Chondrocyte (in vitro differentiated cells): ENCODE measurements at regions not wholly inside any gene's neighbourhood (a gene's known extent, or its start where the extent isn't known, plus 50 kb on each side); places are given as distances from the start of the nearest gene placed in this dataset.

Source experiments
- DNase-seq: peaks from one replicate; pipeline ENCODE4 v3.0.0; 2021; ENCODE audit warnings: mixed read lengths, low spot score
- H3K27ac Mint-ChIP-seq: one replicate; pipeline ENCODE4 v1.8.0; 2021; ENCODE audit warnings: mild to moderate bottlenecking, moderate library complexity, mixed read lengths; ENCODE audit not compliant: unreplicated experiment
- H3K27me3 Mint-ChIP-seq: 2 replicates; pipeline ENCODE4 v1.8.0; 2021; ENCODE audit warnings: low read depth, mixed read lengths
- H3K36me3 Mint-ChIP-seq: 2 replicates; pipeline ENCODE4 v1.8.0; 2021; ENCODE audit warnings: low read depth, mixed read lengths
- H3K4me1 Mint-ChIP-seq: 2 replicates; pipeline ENCODE4 v1.8.0; 2021; ENCODE audit warnings: low read depth, mild to moderate bottlenecking, mixed read lengths
- H3K4me3 Mint-ChIP-seq: one replicate; pipeline ENCODE4 v1.8.0; 2021; ENCODE audit warnings: mild to moderate bottlenecking, moderate library complexity, mixed read lengths; ENCODE audit not compliant: unreplicated experiment
- H3K9me3 Mint-ChIP-seq: 2 replicates; pipeline ENCODE4 v1.8.0; 2021; ENCODE audit warnings: low read depth, mixed read lengths
- TF ChIP-seq, protein P1 (sequence below): fragments of 200-600 bp; sonication (generic); IDR thresholded peaks from 2 replicates; pipeline ENCODE4 v1.5.0; 2021; ENCODE audit warnings: antibody characterized with exemption, mild to moderate bottlenecking, moderate library complexity

DNA sequence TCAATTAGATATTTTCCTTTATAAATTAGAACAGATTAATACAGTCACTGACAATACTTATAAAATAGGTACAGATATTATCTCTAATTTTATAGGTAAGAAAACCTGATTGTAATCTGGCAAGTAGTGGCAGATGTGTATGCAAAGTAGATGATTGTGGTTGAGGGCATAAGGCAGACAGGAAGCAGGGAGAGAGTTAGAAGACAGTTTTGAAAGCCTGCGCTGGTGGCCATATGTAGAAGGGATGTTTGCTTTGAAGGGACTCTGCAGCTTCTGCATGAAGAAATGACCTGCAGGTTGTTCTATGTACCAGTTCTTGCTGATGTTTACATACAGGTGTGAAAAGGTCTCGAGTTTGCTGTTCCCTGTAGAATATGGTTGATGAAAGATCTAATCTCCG lies 416.3 kb upstream of the SLIT2 start:
- Mint-ChIP-seq H3K4me3 (no peak overlapping the region), H3K36me3 (no peaks in the 10 kb centered on the region), H3K27ac (no peak overlapping the region), H3K4me1 (no peaks in the 10 kb centered on the region), H3K9me3 (no peaks in the 10 kb centered on the region), H3K27me3 (peaks cover 3% of the 10 kb centered on the region)
- TF ChIP-seq, protein P1, sequence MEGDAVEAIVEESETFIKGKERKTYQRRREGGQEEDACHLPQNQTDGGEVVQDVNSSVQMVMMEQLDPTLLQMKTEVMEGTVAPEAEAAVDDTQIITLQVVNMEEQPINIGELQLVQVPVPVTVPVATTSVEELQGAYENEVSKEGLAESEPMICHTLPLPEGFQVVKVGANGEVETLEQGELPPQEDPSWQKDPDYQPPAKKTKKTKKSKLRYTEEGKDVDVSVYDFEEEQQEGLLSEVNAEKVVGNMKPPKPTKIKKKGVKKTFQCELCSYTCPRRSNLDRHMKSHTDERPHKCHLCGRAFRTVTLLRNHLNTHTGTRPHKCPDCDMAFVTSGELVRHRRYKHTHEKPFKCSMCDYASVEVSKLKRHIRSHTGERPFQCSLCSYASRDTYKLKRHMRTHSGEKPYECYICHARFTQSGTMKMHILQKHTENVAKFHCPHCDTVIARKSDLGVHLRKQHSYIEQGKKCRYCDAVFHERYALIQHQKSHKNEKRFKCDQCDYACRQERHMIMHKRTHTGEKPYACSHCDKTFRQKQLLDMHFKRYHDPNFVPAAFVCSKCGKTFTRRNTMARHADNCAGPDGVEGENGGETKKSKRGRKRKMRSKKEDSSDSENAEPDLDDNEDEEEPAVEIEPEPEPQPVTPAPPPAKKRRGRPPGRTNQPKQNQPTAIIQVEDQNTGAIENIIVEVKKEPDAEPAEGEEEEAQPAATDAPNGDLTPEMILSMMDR: no peak
- DNase-seq: no peak

DNA sequence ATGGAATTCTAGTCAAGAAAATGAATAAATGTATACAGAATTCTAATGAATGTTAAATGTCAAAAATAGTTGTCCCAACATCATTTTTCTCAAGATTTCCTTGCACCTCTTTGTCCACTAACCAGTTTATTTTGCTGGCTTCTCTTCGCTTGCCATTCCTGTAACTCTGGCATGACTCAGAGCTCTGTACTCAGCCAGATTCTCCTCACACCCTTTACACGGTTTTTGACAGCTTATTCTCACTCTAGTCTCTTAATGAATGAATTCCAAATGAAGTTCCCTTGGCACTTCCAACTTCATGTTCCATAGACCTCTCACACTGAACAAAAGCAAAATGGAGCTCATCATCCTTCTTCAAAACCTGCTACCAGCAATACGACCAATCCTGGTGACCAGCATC lies 419.3 kb upstream of the SLIT2 start:
- H3K27ac Mint-ChIP-seq: no peak overlapping the region
- no peak for DNase-seq
- peaks cover 14% of the 10 kb centered on the region for H3K4me1 Mint-ChIP-seq
- no peaks in the 10 kb centered on the region for H3K9me3 Mint-ChIP-seq
- TF ChIP-seq, protein P1: no peak
- no peaks in the 10 kb centered on the region for H3K36me3 Mint-ChIP-seq
- H3K4me3 Mint-ChIP-seq: no peak overlapping the region
- H3K27me3 Mint-ChIP-seq: peaks cover 3% of the 10 kb centered on the region

DNA sequence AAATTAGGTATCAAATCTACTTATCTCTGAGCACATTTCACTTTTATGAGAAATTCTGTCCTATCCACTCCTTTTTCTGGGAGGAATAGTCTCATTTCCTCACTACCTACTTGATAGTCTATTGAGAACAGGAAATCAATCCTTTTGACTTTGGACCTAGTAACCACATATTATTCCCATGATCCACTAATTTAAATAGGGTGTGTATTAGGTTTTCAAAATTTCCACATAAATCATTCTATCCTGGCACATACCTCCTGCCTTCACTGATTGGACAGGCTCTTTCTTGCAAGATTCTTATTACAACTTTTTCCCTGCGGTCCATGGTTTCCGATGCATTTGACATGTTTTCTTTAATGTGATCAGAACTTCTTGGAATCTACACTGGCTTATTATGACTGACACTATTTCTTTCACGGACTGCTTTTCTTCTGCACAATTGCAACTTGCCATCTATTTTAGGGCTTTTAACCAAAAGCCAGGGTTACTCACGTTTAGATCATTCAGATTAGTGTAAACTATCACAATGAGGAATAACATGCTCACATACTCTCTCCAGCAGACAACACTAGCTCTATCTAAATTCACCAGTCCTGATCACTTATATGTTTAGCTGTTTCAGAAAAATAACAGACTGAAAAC lies 419.9 kb upstream of the SLIT2 start:
- no peak for DNase-seq
- Mint-ChIP-seq H3K36me3 (no peaks in the 10 kb centered on the region), H3K27ac (no peak overlapping the region), H3K4me1 (peaks cover 14% of the 10 kb centered on the region), H3K4me3 (no peak overlapping the region), H3K27me3 (peaks cover 1% of the 10 kb centered on the region), H3K9me3 (no peaks in the 10 kb centered on the region)
- TF ChIP-seq, protein P1: no peak

DNA sequence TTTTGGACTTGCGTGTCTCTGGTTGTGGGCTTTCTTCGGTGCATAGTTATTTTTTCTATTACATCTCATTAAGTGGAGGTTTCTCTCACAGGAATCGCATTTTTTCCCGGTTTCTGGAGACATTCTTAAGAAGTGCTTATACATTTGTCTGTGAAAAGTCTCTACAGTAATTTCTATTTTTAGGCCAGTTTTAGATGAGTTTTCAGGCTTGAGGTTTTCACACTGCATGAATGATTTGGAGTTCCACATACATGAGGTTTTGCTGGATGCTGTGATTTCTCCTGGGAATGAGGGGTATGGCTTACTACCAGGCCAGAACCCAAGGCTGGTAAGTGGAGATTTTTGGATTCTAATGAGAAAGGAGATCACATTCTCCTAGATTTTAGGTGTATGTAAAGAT lies 422.6 kb upstream of the SLIT2 start:
- Mint-ChIP-seq H3K36me3 (no peaks in the 10 kb centered on the region), H3K27me3 (peaks cover 1% of the 10 kb centered on the region), H3K9me3 (no peaks in the 10 kb centered on the region), H3K27ac (peak overlapping the region; percentile 24), H3K4me1 (peaks cover 14% of the 10 kb centered on the region), H3K4me3 (no peak overlapping the region)
- no peak for DNase-seq
- TF ChIP-seq, protein P1: no peak

DNA sequence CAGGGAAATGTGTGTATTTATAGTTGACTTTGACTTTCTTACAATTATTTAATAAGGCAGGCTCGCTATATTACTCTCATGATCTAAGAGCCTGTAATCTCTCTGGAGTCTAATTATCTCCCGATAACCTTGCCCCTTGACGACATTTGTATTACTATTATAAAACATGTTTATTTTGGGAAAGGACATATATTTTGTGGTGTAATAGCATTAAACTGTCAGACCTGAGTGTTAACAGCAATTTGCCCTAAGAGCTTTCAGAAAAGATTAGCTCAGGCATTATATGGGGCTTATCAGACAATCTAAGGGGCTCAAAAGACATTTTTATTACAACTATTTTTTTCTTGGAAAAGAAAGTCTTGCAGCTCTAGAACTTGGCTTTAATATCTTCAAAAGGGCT lies 427.9 kb upstream of the SLIT2 start:
- no peak for DNase-seq
- H3K27ac Mint-ChIP-seq: no peak overlapping the region
- TF ChIP-seq, protein P1: no peak
- H3K27me3 Mint-ChIP-seq: no peaks in the 10 kb centered on the region
- H3K4me3 Mint-ChIP-seq: no peak overlapping the region
- no peaks in the 10 kb centered on the region for H3K9me3 Mint-ChIP-seq
- H3K4me1 Mint-ChIP-seq: peaks cover 9% of the 10 kb centered on the region
- no peaks in the 10 kb centered on the region for H3K36me3 Mint-ChIP-seq
